MM.1S (cell line): ENCODE measurements at regions not wholly inside any gene's neighbourhood (a gene's known extent, or its start where the extent isn't known, plus 50 kb on each side); places are given as distances from the start of the nearest gene placed in this dataset.

Source experiments
- CTCF ChIP-seq: fragments of 300-600 bp; sonication (generic); IDR thresholded peaks from 2 replicates; pipeline ENCODE4 v1.5.1; 2016; ENCODE audit warnings: antibody characterized with exemption, low read length, mixed read lengths
- EZH2phosphoT487 ChIP-seq: fragments of 300-600 bp; sonication (generic); IDR thresholded peaks from 2 replicates; pipeline ENCODE4 v1.6.1; 2018; ENCODE audit warnings: antibody characterized with exemption, low read length

GRCh38 chr2:163453920-163454319 lies 281.9 kb downstream of the FIGN start:
- TF ChIP-seq CTCF: no peak
- no peak for TF ChIP-seq EZH2phosphoT487
